GM21576 (cell line): ENCODE measurements at regions not wholly inside any gene's neighbourhood (a gene's known extent, or its start where the extent isn't known, plus 50 kb on each side); places are given as distances from the start of the nearest gene placed in this dataset.
"Not testable (repeated sequence)": the region's sequence is repeated elsewhere in the genome, so short reads cannot be mapped to it uniquely, and the experiment has no call there.

Experiments used
- ATAC-seq: cut with Tn5 transposase; IDR thresholded peaks from one replicate; pipeline ENCODE4 v1.9.1; 2021; ENCODE audit warnings: mild to moderate bottlenecking, moderate library complexity; ENCODE audit not compliant: unreplicated experiment

- no peak for ATAC-seq
These were observed 645.2 kb upstream of the COX7C start for GRCh38 chr5:85972539-85972938.

GRCh38 chr5:85985167-85985566, 632.6 kb upstream of the COX7C start:
- ATAC-seq = no peak

- no peak for ATAC-seq
These were observed 626.7 kb upstream of the COX7C start for GRCh38 chr5:85990998-85991397.

DNA sequence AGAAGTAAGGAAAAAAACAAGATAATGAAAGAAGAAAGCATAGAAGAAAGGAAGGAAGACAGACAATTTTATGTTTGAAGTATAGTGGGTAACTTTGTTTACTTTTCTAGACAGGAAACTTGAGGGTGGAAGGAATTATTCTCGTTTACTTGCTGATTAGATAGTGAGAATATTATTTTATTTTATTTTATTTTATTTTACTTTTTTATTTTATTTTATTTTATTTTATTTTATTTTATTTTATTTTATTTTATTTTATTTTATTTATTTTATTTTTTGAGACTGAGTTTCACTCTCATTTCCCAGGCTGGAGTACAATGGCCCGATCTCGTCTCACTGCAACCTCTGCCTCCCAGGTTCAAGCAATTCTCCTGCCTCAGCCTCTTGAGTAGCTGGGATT, 623.1 kb upstream of the COX7C start:
- not testable (repeated sequence) for ATAC-seq

DNA sequence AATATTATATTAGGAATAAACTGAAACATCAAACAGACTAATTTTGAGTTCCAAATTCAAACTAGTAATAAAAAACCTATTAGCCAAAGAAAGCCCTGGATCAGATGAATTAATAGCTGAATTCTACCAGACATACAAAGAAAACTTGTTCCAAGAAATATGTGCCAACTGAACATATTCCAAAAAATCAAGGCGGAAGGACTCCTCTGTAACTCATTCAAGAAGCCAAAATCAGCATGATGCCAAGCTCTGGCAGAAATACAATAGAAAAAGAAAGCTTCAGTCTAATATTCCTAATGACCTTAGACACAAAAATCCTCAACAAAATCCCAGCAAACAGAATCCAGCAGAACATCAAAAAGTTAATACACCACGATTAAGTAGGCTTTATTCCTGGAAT, 619.1 kb upstream of the COX7C start:
- no peak for ATAC-seq

GRCh38 chr5:86008293-86008692, 609.4 kb upstream of the COX7C start:
- ATAC-seq = no peak

GRCh38 chr5:86008704-86009103, 609.0 kb upstream of the COX7C start:
- ATAC-seq = no peak

- no peak for ATAC-seq
These were observed 605.8 kb upstream of the COX7C start for GRCh38 chr5:86011937-86012336.

DNA sequence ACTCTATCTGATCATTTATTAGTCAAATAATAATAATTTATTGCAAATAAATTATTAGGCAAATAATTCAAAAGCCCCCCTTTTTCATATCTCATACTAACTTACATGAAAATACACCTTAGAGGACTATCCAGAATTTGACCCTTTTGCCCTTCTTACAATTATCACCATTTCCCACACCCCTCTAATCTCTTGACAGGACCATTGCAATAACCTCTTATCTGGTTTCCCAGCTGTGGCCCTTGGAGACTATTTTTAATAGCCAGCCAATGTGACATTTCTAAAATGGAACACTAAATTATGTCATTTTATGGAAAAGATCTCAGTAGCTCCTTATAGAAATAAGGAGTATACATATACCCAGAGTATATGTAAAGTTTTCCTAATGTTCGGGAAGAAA, 588.4 kb upstream of the COX7C start:
- ATAC-seq = no peak

GRCh38 chr5:86030753-86031152, 587.0 kb upstream of the COX7C start:
- no peak for ATAC-seq

DNA sequence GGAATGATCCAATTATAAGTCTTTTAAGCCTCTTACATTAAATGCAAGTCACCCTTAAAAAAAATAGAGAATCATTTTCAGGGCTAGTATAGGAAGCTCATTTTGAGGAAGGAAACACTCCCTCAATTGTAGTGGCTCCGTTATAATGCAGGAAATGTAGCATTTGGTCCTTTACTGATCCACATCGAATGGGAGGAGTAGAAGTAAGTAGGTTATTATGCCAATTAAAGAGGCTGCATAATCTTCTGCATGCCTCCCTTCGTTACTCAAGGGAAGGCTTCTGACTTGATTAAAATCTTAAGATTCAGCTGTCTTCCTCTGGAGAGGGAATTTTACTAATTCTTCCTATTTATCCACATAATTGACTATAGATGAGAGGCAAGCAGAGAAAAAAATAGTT, 579.2 kb upstream of the COX7C start:
- no peak for ATAC-seq

DNA sequence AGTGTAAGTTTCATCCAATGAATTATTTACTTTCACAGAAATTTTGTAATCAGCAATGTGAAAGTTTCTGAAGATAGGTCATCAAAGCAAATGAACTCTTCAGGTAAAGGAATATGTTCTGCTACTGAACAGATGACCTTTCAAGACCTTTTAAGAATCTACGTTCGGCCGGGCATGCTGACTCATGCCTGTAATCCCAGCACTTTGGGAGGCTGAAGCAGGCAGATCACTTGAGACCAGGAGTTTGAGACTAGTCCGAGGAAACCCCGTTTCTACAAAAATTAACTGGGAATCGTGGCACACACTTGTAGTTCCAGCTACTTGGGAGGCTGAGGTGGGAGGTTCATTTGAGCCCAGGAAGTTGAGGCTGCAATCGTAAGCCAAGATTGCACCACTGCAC, 578.4 kb upstream of the COX7C start:
- ATAC-seq = no peak

- no peak for ATAC-seq
These were observed 547.0 kb upstream of the COX7C start for GRCh38 chr5:86070719-86071118.

DNA sequence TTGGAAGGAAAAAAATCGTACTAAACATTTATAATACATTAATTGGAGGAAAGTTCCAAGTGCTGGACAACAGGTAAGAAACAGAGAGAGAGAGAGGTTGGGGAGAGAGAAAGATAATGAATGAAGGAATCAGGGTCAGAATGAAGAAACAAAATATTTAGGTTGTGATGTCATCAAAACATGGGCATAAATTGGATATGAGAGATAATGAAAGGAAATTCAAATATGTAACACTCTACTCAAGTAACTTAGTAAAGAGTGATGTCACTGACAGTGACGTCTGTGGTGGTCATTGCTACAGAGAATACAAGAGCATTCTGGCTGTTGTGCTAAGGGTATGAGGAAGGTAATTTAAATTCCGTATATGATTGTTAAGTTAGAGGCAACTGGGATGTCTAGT, 543.4 kb upstream of the COX7C start:
- no peak for ATAC-seq

DNA sequence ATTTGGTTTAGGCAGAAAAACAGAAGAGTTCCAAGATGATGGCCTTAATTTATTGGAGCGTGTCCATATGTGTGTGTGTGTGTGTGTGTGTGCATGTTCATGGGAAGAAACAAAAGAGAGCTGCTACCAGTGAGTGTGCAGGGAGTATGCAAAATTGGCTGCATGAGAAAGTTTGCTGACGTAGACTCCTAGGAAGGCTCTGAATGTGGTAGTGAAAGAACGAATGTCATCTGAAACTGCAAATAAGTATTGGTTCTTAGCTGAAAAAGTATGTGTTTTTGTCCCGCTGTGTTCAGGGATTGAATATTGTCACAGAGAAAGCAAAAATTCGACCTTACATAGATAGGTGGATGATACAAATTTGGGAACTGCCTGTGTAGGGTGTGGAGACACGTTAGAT, 542.6 kb upstream of the COX7C start:
- no peak for ATAC-seq

- no peak for ATAC-seq
These were observed 522.6 kb upstream of the COX7C start for GRCh38 chr5:86095092-86095491.

DNA sequence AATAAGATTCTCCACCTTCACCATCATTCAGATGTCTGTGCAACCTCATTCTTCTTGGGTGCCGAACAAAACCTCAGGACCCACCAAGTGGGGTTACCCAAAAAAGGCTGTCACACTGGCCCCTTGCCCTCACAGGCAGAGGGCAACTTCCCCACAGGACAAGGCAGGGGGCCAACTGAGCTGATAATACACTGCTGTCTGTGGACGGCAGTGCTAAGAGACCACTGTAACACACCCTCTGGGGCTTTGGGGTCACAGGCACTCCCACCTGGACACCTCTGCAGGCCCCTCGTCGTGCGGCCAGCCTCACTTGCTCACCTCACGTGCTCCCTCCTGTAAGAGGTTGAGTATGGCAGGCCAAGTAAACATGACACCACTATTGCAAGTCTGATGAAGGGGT, 515.8 kb upstream of the COX7C start:
- ATAC-seq = no peak

DNA sequence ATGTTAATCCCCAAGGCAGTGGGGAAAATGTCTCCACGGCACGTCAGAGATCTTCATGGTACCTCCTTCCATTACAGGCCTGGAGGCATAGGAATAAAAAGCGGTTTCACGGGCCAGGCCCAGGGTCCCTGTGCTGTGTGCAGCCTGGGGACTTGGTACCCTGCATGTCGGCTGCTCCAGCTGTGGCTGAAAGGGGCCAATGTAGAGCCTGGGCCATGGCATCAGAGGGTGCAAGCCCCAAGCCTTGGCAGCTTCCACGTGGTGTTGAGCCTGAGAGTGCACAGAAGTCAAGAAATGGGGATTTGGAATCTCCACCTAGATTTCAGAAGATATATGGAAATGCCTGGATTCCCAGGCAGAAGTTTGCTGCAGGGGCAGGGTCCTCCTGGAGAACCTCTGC, 508.9 kb upstream of the COX7C start:
- ATAC-seq = no peak

DNA sequence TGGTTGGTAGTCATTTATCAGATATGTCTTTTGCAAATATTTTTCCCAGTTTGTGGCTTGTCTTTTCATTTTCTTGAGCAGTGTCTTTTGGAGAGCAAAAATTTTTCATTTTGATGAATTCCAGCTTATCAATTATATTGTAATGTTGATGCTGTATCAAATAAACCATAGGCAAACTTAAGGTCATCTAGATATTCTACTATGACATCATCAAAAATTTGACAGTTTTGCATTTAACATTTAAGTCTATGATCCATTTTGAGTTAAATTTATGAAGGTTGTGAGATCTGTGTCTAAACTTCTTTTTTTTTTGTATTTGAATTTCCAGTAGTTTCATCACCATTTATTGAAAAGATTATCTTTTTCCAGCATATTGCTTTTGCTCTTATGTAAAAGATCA, 505.5 kb upstream of the COX7C start:
- ATAC-seq = no peak

GRCh38 chr5:86115164-86115563, 502.6 kb upstream of the COX7C start:
- no peak for ATAC-seq

DNA sequence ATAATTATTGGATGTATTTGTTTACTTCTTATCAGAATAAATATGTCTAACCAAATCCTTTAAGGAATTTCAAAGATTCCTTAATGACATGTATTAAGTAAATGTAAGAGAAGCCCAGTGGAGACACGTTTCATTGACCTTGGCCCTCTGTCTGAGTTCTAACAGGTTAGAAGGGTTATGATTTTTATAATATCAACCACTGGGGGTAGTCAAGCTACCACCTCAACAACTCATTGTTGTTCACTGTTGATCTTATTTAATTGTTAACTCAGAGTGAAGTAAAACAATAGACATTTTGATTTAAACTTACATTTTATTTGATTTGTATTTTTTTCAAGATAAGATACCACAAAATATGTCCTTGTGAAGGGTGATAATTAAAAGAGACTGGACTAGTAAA, 499.2 kb upstream of the COX7C start:
- no peak for ATAC-seq

DNA sequence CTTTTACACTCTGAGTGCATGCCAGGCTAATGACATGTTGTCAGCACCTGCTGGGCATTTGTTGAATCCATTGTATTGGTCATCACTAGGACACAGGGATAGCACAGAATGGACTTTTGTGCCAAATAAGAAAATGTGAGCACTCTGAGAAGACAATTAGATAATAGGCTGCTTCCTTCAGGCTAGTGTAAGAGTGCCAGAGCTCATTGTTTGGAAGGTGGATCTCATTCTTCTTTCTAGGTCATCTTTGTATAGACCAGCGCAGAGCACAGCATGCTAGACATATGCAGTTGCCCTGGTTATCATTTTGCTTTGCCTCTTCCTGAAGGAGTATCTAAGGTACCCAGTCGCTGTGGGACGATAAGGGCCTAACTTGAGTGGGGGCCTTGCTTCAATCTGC, 493.4 kb upstream of the COX7C start:
- ATAC-seq = no peak

DNA sequence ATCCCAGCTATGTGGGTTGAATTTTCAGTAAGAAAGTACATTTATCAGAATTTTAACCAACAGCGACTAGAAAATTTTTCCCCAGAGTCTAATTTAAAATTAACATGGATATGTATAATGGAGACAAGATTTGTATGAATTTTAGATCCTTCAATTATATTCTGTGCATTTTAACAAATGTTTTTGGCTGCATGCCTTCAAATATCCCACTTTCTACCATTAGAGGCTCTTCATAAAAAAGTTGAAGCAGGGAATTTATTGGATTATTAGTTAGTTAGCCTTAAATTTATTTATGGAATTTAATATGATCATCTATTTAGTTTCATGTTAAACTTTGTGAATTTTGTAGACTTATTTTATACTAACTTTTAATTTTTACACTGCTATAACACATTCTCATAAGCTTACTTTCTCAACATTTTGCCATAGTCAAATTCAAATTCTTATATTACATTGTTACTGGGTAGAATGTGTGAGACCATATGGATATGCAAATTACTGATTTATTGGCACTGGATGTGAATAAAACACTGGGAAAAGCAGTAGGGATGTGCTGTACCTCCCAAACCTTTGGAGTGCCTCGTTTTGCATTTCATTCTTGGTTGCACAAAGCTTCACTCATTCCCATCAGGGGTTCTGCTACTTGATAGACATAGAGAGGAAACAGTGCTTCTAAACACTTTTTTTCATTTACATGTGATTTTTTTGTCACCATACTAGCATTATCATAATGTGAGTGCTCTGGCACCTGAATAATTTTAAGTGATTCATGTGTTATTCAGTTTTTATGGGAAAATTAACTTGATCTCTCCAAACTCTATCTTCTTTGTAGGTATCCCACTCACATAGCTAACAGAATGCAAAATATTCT, 491.8 kb upstream of the COX7C start:
- no peak for ATAC-seq
